K562 (cell line): ENCODE measurements at regions not wholly inside any gene's neighbourhood (a gene's known extent, or its start where the extent isn't known, plus 50 kb on each side); places are given as distances from the start of the nearest gene placed in this dataset.

Source experiments
- BRCA1 ChIP-seq, 2 experiments: fragments of 450-650 bp in 1 of 2; sonication (generic) in 1 of 2; formaldehyde crosslinking in 1 of 2; IDR thresholded peaks; 2 replicates each; pipeline versions ENCODE4 v1.5.0 to v1.6.1; 2017 to 2020; ENCODE audit warnings: mild to moderate bottlenecking in 1 of 2, missing genetic modification reagents in 1 of 2
- BRF1 ChIP-seq: IDR thresholded peaks from 3 replicates; pipeline ENCODE4 v1.6.1; 2011; ENCODE audit warnings: borderline replicate concordance, mild to moderate bottlenecking; ENCODE audit not compliant: insufficient read length; ENCODE audit errors: extremely low read depth
- CSDE1 ChIP-seq, 2 experiments: fragments of 450-650 bp; IDR thresholded peaks; 2 replicates each; pipeline ENCODE4 v1.6.1; 2016; ENCODE audit warnings: mild to moderate bottlenecking in 1 of 2
- ETS2 ChIP-seq: IDR thresholded peaks from 2 replicates; pipeline ENCODE4 v1.6.1; 2016; ENCODE audit warnings: borderline replicate concordance, missing genetic modification characterization, mild to moderate bottlenecking, moderate library complexity, missing compliant biosample characterization; ENCODE audit not compliant: poor library complexity, severe bottlenecking
- FOXJ2 ChIP-seq: fragments of 200-800 bp; sonication (Bioruptor generic); IDR thresholded peaks from 2 replicates; pipeline ENCODE4 v1.6.1; 2016; ENCODE audit warnings: missing genetic modification characterization, missing compliant biosample characterization
- FOXM1 ChIP-seq, 2 experiments: fragments of 450-650 bp in 1 of 2; sonication (generic) in 1 of 2; formaldehyde crosslinking in 1 of 2; IDR thresholded peaks; 2 replicates each; pipeline versions ENCODE4 v1.6.1 to v1.9.0; 2017 to 2022; ENCODE audit warnings: low read depth in 2 of 2, mild to moderate bottlenecking in 2 of 2, missing genetic modification reagents in 1 of 2, moderate library complexity in 1 of 2
- GATA2 ChIP-seq: sonication (generic); formaldehyde crosslinking; IDR thresholded peaks from 2 replicates; pipeline ENCODE4 v1.4.0; 2020; ENCODE audit warnings: mild to moderate bottlenecking, missing genetic modification reagents
- HEY1 ChIP-seq: fragments of 250-450 bp; sonication (Bioruptor Pico); IDR thresholded peaks from 2 replicates; pipeline ENCODE4 v1.5.0; 2020; ENCODE audit warnings: mild to moderate bottlenecking, moderate library complexity, borderline replicate concordance
- KDM1A ChIP-seq, 2 experiments: fragments of 450-650 bp; IDR thresholded peaks; 2 replicates each; pipeline ENCODE4 v1.6.1; 2016; ENCODE audit warnings: mild to moderate bottlenecking in 2 of 2
- KLF6 ChIP-seq: fragments of 250-450 bp; sonication (Bioruptor Pico); IDR thresholded peaks from 2 replicates; pipeline ENCODE4 v1.4.0; 2020; ENCODE audit warnings: mild to moderate bottlenecking, moderate library complexity, borderline replicate concordance
- LARP7 ChIP-seq: fragments of 450-650 bp; IDR thresholded peaks from 2 replicates; pipeline ENCODE4 v1.6.1; 2016
- MEIS2 ChIP-seq: fragments of 450-650 bp; IDR thresholded peaks from 2 replicates; pipeline ENCODE4 v1.6.1; 2014; ENCODE audit warnings: mild to moderate bottlenecking; ENCODE audit not compliant: partially characterized antibody
- NFE2L1 ChIP-seq: fragments of 450-650 bp; IDR thresholded peaks from 2 replicates; pipeline ENCODE4 v1.6.1; 2016; ENCODE audit warnings: missing genetic modification characterization, low read depth, mild to moderate bottlenecking, missing compliant biosample characterization, moderate library complexity, borderline replicate concordance
- POLR2A ChIP-seq: fragments of 450-650 bp; conservative IDR thresholded peaks from 2 replicates; pipeline ENCODE4 v1.6.1; 2016
- POLR2AphosphoS2 ChIP-seq: IDR thresholded peaks from 2 replicates; pipeline ENCODE4 v1.6.1; 2012; ENCODE audit warnings: low read length, improper control_type of control experiment
- POU5F1 ChIP-seq: fragments of 150-350 bp; IDR thresholded peaks from 2 replicates; pipeline ENCODE4 v1.6.1; 2014; ENCODE audit warnings: borderline replicate concordance, low read length, low read depth, mild to moderate bottlenecking; ENCODE audit not compliant: partially characterized antibody
- RHOXF2B ChIP-seq: fragments of 250-450 bp; sonication (Bioruptor Pico); conservative IDR thresholded peaks from 2 replicates; pipeline ENCODE4 v1.5.1; 2021
- SMAD3 ChIP-seq: fragments of 450-650 bp; formaldehyde crosslinking; conservative IDR thresholded peaks from 2 replicates; pipeline ENCODE4 v1.4.0; 2020; ENCODE audit warnings: mild to moderate bottlenecking
- TRIM28 ChIP-seq: fragments of 450-650 bp; IDR thresholded peaks from 2 replicates; pipeline ENCODE4 v1.6.1; 2017
- XRCC3 ChIP-seq: fragments of 450-650 bp; IDR thresholded peaks from 2 replicates; pipeline ENCODE4 v1.6.1; 2017; ENCODE audit warnings: mild to moderate bottlenecking, moderate library complexity
- ZBTB17 ChIP-seq: fragments of 450-650 bp; formaldehyde crosslinking; IDR thresholded peaks from 2 replicates; pipeline ENCODE4 v1.4.0; 2020; ENCODE audit warnings: mild to moderate bottlenecking
- ZBTB7A ChIP-seq: IDR thresholded peaks from 2 replicates; pipeline ENCODE4 v1.6.1; 2011; ENCODE audit warnings: low read depth, mild to moderate bottlenecking, low read length, moderate library complexity, borderline replicate concordance; ENCODE audit not compliant: control insufficient read depth
- ZNF695 ChIP-seq: fragments of 450-650 bp; formaldehyde crosslinking; IDR thresholded peaks from 2 replicates; pipeline ENCODE4 v1.4.0; 2020; ENCODE audit warnings: mild to moderate bottlenecking, moderate library complexity
- ZSCAN32 ChIP-seq: fragments of 450-650 bp; formaldehyde crosslinking; IDR thresholded peaks from 2 replicates; pipeline ENCODE4 v1.4.0; 2020; ENCODE audit warnings: mild to moderate bottlenecking, moderate library complexity
- TF ChIP-seq, protein P1 (sequence below): fragments of 450-650 bp; IDR thresholded peaks from 2 replicates; pipeline ENCODE4 v1.6.1; 2017; ENCODE audit warnings: antibody characterized with exemption
- TF ChIP-seq, protein P2 (sequence below): sonication (generic); formaldehyde crosslinking; IDR thresholded peaks from 2 replicates; pipeline ENCODE4 v1.8.1; 2022; ENCODE audit warnings: missing genetic modification reagents
- TF ChIP-seq, protein P3 (sequence below): fragments of 450-650 bp; formaldehyde crosslinking; IDR thresholded peaks from 2 replicates; pipeline ENCODE4 v1.4.0; 2022; ENCODE audit warnings: mild to moderate bottlenecking, moderate library complexity

DNA sequence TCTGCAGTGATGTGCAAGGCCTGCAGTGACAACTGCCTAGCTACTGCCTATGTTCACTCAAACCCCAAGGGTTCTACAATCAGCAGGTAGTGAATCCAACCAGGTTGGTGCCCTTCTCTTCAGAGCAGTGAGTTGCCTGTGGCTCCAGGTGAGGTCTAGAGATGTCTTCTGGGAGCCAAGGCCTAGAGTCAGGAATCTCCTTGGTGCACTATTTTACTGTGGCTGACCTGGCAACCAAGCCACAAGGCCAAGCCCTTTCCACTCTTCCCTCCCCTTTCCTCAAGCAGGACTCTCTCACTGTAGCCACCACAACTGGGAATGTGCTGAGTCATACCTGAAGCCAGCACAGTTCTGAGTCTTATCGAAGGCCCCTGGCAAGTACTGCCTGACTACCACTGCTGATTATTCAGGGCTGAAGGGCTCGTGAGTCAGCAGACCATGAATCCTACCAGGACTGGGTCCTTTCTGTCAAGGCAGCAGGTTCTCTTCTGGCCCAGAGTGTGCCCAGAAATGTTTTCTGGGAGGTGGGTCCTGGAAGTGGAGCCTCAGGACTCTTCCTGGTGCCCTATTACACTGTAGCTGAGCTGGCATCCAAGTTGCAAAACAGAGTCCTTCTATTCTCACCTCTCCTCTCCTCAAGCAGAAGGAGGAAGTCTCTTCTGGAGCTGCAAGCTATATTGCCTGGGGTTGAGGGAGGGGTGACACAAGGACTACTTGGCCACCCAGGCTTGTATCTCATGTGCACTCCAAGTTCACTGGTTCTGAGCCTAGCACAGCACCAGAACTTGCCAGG, 111.6 kb downstream of the BTC start (continued):
- TF ChIP-seq, protein P1, sequence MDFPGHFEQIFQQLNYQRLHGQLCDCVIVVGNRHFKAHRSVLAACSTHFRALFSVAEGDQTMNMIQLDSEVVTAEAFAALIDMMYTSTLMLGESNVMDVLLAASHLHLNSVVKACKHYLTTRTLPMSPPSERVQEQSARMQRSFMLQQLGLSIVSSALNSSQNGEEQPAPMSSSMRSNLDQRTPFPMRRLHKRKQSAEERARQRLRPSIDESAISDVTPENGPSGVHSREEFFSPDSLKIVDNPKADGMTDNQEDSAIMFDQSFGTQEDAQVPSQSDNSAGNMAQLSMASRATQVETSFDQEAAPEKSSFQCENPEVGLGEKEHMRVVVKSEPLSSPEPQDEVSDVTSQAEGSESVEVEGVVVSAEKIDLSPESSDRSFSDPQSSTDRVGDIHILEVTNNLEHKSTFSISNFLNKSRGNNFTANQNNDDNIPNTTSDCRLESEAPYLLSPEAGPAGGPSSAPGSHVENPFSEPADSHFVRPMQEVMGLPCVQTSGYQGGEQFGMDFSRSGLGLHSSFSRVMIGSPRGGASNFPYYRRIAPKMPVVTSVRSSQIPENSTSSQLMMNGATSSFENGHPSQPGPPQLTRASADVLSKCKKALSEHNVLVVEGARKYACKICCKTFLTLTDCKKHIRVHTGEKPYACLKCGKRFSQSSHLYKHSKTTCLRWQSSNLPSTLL, result no peak
- no peak for TF ChIP-seq BRCA1 (IDR thresholded peaks at IDR 0.05)
- no peak for TF ChIP-seq BRCA1 (CRISPR knock-in tag; IDR thresholded peaks at IDR 0.05)
- no peak for TF ChIP-seq RHOXF2B
- no peak for TF ChIP-seq ZSCAN32 (CRISPR knock-in tag)
- TF ChIP-seq ZNF695, result no peak
- peak; percentile 61 for TF ChIP-seq GATA2 (CRISPR knock-in tag)
- TF ChIP-seq HEY1 (CRISPR knock-in tag), result no peak
- peak; percentile 99 for TF ChIP-seq NFE2L1 (tag)
- TF ChIP-seq XRCC3, result no peak
- TF ChIP-seq POLR2A, result no peak
- TF ChIP-seq POU5F1, result no peak
- peak; percentile 57; the same call in 1 of the 2 replicates for TF ChIP-seq TRIM28
- TF ChIP-seq, protein P2, sequence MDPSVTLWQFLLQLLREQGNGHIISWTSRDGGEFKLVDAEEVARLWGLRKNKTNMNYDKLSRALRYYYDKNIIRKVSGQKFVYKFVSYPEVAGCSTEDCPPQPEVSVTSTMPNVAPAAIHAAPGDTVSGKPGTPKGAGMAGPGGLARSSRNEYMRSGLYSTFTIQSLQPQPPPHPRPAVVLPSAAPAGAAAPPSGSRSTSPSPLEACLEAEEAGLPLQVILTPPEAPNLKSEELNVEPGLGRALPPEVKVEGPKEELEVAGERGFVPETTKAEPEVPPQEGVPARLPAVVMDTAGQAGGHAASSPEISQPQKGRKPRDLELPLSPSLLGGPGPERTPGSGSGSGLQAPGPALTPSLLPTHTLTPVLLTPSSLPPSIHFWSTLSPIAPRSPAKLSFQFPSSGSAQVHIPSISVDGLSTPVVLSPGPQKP (CRISPR knock-in tag), result no peak
- peak; percentile 63 for TF ChIP-seq MEIS2
- no peak for TF ChIP-seq LARP7
- TF ChIP-seq KDM1A (IDR thresholded peaks at IDR 0.05), result peak; percentile 67 to 74; a peak in 3 of 4 replicates
- peak; percentile 69; the same call in 1 of the 2 replicates for TF ChIP-seq FOXJ2
- 0 out of 2 replicates have a peak, but pooled peaks have one; percentile 22 for TF ChIP-seq SMAD3
- no peak for TF ChIP-seq KLF6 (CRISPR knock-in tag)
- peak; percentile 50; the same call in 1 of the 2 replicates for TF ChIP-seq FOXM1 (IDR thresholded peaks at IDR 0.05; ENCODE audit: low read depth)
- no peak for TF ChIP-seq FOXM1 (CRISPR knock-in tag; IDR thresholded peaks at IDR 0.05; ENCODE audit: low read depth)
- TF ChIP-seq BRF1, result no peak
- TF ChIP-seq ZBTB7A, result no peak; the same call in 1 of the 2 replicates
- TF ChIP-seq POLR2AphosphoS2, result no peak
- no peak for TF ChIP-seq CSDE1 (IDR thresholded peaks at IDR 0.05)
- peak; percentile 85 for TF ChIP-seq ZBTB17 (CRISPR knock-in tag)
- TF ChIP-seq, protein P3, sequence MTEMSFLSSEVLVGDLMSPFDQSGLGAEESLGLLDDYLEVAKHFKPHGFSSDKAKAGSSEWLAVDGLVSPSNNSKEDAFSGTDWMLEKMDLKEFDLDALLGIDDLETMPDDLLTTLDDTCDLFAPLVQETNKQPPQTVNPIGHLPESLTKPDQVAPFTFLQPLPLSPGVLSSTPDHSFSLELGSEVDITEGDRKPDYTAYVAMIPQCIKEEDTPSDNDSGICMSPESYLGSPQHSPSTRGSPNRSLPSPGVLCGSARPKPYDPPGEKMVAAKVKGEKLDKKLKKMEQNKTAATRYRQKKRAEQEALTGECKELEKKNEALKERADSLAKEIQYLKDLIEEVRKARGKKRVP (CRISPR knock-in tag), result no peak
- no peak for TF ChIP-seq ETS2 (tag)
